Femur (tissue), 1 donor: ENCODE measurements at regions not wholly inside any gene's neighbourhood (a gene's known extent, or its start where the extent isn't known, plus 50 kb on each side); places are given as distances from the start of the nearest gene placed in this dataset.

Experiments used
- DNase-seq: peaks from one replicate; pipeline ENCODE4 v3.0.0-alpha.2; 2017

DNA sequence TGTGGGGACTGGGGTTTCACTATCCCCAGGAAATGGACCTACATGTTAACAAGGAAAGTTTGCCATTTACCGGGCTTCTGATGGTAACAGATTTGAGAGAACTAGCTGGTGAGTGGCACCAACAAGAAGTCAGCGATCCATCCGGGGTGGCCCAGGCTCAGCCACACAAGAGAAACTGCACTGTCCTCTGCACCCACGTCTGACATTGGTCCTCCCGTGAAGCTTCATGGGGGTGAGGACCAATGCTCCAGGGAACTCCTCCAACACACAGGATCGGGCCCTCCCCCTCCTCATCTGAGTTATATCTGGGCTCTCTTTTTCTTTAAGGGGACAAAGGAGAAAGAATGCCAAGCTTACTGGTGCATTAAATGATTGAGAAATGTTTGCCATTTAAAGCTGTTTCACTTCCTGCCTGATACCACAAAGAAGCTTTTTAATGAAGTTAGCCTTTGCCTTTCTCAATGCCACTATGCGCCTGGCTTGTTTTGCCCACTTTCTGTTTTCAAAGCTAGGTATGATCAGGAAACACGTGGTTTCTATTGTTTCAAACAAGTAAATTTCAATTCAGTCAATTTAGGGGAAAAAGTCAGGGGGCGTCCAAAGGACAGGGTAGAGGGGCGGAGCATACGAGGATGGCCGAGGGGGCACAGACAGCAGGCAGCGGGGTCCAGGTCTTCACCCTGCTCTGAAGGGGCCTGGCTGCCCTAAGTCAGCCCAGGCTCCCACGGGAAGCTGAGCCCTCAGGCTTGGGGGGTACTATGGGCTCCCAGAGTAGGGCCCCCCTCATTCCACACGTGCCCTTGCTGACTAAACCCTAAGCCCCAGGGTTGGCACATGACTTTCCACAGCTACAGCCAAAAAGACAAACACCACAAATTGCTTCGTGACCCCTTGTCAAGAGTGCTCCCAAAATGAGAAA, 204.0 kb upstream of the ID2 start:
- DNase-seq: no peak

DNA sequence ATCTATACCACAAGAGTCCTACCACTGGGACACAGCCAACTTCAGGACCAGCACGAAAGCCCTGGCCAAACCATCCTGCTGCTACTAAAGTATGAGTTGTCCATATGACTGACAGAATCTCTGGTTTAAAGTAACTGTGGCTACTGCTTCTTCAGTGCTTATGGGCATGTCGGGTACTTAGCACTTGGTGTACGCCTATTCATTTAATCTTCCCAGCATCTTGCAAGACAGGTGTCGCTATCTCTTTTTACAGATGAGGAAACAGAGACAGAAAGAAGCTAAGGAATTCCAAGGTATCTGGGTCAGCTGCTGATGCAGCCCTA, 203.4 kb upstream of the ID2 start:
- no peak for DNase-seq

DNA sequence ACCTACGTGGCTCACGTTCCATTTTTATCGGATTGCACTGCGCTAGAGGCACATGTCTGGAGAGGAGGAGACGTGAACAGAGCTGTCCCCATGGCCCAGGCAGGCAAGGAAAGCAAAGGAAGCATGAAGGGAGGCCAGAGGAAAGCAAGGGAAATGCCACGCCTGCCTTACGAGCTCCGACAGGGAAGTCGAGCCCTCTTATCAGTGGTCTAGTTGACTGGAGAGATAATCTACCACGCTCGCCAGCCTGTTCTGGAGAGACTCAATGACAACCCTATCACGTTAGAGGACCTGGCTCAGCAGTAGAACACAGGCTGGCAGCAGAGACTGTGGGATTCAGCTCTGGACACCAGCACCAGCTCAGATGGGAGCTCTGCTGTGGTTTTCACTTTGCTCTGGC, 202.6 kb upstream of the ID2 start:
- no peak for DNase-seq

DNA sequence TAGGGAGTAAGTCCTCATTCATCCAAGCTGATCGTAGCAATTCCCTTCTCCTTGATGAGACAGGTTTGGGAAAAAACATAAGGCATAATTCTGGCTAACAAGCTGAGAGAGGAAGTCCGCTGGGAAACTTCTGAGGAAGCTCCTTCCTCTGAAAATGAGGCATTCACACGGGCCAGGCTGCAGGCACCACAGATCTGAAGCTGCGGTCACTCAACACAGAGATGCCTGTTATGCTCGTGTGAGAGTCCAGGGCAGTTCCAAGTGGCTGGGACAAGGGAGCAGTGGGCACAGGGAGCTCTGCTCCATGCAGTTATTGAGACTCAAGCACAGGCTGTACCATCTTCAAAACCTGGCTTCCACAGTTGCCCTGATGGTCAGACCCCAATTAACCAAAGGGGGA, 200.9 kb upstream of the ID2 start:
- DNase-seq: no peak

DNA sequence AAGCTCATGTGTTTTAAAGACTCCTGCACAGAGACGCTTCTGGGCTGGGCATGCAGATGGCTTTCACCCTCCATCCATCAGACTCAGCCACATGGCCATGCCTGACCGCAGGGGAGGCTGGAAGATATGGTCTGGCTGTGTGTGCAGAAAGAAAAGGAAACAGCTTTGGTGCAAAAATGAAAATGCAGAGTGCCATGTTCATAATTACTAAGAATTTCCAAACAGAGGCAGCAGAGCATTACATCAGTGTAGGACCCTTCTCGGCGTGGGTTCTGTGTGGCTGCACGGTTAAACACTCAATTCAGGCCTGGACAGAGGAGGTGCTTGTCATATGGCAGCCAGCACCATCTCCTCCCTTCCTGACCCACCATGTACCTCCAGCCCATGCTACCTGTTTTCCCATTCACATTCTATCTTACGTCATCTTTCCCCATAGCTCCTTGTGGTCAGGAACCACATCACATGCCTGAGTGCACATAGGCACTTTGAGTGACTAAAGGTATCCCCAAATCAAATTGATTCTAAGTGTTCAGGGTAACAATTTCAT, 200.3 kb upstream of the ID2 start:
- no peak for DNase-seq

DNA sequence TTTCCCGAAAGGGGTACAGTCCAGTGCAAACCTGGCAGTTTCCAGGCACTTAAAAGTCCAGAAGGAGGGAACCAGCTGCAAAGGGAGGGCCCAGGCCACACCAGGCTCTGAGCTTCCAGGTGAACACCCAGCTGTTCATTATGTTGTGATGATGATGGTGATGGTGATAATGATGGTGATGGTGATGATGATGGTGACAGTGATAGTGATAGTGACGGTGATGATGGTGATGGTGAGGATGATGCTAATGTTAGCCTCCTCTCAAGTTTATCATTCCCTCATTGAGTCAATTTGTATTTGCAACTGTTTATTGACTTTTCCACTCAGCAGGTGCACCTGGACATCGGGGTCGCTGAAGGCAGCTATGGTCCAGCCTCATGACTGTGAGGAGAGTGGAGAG, 199.4 kb upstream of the ID2 start:
- DNase-seq: no peak

DNA sequence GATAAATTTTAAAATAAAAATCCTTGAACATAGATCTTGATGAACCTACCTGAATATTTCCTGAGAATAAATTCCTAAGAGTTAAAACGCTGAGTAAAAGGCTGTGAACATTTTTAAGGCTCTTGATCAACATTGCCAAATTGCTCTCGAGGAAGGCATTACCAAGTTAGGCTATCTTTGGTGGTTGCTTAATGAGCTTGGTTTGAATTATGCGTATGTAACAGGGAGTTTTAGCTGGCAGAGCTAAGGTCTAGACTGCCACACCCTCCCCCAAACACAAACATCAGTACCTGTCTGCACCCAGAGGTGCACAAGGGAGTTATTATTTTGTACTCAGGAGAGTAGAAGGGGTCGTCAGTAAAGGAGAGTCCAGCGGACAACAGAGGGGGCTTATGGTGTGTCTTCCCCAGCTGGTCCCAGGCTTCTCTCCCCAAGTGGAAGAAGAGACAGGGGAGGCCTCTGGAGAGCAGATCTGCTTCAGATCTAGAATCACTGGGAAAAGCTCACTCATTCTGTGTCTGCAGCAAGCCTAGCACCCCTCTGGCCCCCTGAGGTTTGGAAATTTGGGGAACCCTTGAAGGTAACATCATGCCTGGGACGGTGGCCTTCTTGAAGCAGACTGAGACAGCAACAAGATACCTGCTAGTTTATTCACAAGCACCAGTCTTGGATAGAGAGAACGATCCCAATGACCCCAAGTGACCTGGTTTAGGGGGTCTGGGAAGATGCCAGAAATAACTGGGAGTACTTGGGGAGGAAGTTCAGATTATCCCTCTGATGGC, 197.2 kb upstream of the ID2 start:
- no peak for DNase-seq

DNA sequence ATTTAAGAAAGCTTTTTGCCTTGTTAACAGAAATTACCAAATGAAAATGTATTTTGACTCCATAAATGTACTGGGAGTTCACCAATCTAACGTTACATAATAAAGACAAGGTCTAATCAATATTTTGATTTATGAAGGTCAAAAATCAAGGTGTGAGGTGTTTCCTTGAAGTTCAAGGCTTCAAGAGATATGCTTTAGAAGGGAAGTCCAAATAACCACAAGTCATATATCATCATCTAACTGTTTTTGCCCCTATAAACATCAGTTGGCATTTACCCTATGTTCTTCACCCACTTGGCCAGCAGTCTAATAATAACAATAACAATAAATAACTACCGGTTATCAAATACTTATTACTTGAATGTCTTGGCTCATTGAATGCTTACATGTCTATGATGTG, 196.1 kb upstream of the ID2 start:
- no peak for DNase-seq

DNA sequence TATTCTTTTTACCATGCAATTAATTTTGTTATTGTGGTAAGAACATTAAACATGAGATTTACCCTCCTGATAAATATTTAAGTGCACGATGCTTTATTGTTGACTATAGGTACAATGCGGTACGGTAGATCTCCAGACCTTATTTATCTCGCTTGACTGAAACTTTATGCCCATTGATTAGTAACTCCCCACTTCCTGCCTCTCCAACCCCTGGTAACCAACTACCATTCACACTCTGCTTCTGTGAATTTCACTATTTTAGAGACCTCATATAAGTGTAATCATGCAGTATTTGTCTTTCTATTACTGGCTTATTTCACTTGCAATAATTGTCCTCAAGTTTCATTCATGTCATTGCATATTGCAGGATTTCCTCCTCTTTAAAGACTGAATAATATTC, 195.7 kb upstream of the ID2 start:
- DNase-seq: no peak

DNA sequence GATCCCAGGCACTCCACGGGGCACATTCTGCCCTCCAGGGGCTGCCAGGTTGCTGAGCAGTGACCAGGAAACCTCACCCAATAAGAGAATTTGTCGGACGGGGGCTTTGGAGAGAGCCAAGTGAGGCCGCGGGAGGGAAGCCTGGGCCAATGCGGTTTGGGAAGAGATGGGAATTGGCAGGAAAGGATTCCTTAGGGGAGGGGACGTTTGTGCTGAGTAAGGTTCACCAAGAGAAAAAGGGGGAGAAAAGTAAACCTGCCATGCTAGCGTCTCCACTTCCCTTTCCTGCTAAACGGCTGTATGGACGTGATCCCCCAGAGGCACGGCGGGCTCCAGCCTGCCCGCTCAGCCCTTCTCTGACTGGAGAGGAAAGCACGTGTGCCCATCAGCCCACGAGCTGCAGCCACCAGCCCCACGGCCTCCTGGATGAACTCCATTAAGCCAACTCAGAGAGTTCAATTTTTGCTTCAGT, 194.4 kb upstream of the ID2 start:
- DNase-seq: peak; percentile 59

DNA sequence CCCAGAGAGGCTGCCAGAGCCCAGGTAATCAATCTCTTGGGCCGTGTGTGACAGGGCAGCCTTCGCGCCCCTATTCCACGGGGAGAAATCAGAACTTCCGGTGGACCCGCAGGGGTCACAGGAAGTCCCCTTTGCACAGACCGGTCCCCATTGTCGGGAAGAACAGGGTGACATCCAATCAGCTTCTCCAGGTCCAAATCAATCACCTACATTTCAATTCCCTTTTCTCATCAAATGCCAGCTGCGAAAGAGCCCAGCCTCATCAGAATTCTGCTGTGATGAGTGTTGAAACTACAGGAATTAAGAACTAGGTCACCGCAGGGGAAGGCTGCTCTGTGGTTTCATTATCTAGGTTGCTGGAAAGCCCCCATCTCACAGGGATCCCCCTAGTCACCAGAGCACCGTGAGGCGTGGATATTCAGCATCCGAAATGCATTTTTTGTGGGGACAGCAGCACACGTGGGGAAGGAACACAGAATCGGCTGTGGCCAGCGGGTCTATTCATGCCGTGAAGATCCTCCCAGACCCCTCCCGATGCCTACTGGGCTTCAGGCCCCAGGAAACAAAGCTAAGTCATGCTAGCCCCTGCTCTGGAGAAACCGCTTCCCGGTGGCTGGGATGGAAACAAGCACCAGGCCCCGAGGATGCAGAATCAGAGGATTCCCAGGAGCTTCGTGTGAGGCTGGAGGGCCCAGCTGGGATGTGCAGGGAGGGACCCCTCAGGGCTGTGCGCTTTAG, 193.7 kb upstream of the ID2 start:
- no peak for DNase-seq

DNA sequence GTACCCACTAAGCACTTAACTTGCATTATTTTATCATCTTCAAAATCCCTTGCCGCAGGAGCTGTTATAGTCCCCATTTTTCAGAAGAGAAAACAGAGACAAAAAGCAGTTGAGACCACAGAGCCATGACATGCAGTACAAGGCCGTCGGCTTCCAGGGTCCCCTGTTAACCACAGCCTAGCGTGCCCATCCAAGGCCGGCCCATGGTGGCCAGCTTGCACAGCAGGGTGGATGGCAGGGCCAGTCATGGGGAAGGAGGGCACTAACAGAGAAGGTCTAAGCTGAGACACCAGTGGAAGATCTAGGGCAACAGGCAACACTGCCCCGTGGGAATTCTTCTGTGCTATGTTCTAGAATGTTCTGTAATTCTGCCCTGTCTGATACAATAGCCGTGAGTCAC, 192.6 kb upstream of the ID2 start:
- DNase-seq: no peak

DNA sequence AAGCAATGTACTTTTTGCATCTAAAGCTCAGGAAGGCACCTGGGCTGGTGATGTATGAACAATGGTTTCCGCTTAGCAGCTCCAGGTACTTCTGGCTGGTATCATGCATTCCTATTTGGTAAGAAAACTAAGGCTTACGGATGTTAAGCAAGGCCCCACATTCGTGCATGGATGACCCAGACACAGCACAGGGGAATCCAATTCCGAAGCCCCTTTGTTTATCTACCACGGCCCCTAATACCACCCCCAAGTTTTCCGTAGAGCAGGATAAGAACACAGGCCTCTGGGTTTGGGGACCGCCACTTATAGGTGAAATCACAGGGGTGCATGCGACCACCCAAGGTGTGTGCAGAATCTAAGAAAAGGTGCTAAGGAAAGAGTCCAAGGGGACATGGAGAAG, 192.1 kb upstream of the ID2 start:
- DNase-seq: no peak

DNA sequence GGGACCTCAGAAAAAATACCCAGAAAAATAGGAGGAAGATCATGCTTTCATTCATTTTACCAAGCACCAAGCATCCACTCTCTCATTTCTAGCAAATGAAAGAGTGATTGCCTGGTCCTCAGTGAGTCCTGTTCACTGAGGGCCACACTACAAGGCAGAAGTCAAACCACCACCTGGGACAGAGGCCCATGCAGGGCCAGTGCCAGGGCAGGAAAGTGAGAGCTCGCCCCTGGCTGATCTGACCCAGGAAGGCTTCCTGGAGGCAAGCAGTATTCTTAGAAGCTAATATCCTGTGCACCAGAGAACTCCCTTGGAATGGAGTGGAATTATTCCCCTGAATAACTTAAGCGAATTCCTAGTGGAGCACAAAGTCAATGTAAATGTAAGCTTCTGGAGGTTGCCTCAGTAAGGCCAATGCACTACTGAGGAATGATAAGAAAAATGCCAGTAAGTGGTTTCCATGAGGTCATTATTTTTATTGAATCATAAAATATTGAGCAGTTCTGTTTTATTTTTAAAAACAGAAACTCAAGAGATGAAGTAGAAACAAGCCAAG, 191.6 kb upstream of the ID2 start:
- DNase-seq: no peak

DNA sequence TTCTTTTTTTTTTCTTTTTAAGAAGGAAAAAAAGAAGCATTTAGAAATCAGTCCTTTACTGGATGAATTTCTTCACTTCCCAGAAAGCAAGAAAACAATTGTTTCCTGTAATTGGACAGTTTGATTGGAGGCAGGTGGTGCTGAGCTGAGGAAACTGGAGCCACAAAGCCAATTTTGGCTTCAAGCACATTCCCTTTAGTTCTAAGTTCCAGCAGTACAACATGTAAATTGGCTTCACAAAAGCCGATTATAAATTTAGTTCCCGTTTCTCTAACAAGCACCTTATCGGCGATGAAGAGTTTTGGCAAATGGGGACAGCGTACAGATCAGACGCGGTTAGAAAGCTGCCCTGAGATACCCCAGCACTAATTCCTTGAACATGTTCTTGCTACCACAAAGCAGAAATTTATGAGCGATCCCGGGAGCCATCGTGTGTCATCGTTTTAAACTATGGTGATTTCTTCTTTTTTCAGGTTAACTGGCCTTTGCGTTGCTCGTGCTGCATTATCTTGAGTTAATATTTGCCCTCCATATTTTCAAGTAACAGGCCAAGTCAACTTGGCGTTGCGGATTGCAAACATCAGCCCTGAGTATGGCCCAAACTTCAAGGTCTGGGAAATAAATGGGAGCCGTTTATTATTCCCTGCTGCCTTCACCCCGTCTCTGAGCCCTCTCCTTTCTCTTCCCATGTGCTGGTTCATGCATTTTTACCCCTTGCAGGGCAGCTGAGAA, 190.4 kb upstream of the ID2 start:
- DNase-seq: no peak

DNA sequence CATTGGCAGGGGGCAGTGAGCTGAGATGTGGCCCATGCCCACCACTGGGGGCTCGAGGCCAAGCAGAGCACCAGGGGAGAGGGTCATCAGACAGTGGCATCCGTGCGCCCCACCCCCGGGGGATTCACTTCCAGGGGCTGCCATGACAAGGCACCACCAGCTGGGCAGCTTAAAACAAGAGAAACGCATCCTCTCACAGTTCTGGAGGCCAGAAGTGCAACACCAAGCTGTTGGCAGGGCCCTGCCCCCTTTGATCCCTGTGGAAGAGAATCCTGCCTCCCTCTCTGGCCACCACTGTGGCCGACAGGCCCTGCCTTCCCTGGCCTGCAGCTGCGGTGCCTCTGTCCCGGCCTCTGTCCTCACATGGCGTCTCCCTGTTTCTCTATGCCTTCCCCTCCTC, 187.7 kb upstream of the ID2 start:
- DNase-seq: no peak

DNA sequence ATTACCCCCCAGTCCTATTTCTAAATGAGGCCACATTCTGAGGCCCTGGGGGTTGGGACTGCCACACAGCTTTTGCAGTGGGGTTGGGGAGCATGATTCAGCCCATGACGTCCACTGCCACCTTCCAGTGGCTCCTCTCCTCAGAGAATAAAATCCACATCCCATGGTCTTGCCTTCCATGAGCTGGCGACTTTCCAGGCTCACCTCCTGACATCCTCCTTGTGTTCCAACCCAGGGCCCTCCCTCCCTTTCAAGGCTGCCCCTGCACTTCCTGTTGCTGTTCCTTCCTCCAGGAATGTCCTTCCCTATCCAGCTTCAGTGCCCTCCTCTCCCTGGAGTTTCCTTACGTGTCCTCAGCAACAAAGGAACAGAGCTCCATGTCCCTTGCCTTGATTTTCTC, 187.3 kb upstream of the ID2 start:
- DNase-seq: no peak

DNA sequence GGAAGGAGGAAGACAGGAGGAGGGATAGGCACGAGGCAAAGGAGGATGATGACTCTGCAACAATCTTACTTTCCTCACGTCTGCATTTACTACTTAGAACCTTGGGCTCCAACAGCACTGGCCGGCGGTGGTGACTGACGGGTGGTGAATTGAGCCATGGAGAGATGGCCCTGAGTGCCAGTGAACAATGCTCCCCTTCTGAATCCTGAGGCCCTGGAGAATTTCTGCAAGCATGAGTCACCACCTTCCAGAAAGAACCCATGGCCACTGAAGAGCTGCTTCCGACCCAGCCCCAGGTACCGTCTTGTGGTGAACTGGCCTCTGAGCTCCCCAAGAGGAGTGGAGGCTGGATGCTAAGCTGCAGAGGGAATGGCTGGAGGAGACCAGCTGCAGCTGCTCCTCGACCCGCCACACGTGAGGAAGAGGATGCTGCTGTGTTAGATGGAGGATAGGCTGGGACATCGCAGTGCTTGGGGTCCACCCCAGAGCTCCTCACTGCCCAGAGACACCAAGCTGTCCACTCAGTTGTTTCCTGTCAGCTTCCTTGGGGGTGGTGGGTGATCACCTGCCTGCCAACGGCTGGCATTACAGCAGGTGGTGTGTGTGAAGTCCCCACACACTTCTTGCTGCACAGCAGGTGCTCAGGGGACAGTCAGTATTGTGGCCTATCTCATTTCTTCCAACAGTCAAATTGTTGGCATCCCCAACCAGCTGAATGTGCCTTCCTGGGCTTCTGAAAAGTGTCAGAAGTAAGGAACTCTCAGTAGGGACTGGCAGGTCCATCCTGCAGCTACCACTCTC, 186.5 kb upstream of the ID2 start:
- no peak for DNase-seq

DNA sequence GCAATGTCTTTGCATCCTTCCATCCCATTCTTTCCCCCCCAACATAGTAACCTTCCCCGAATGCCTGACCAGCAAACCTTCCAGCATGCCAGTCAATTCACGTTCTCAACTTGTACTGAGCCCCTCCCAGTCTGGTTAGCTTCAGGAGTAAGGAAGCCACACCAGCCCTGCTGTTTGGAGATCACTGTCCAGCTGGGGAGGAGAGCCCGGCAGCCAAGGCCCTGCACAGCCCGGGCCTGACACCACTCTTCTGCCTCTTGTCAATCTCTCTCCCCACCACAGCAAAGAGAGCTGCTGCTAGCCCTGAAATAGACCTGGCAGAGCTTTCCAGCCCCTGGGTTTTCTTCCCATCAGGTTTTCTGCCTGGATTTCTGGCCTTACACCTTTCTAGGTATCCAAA, 185.8 kb upstream of the ID2 start:
- DNase-seq: no peak

DNA sequence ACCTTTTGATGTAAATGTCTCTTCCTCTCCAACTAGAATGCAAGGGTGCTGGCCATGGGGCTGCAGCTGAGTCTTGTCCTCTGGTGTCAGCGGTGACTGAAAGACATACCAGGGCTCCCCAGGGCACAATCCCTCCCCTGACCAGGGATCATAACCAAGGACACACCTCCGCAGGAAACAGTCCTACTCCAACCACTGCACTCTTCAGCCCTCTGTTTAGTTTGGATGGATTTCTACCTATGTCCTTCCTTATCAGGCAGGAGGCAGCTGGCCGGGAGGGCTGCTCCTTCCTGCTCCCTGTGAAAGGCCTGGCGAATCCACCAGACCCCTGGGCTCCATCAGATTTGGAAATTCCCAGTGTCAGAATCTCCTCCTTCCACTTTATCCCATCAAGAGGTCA, 185.2 kb upstream of the ID2 start:
- DNase-seq: no peak

DNA sequence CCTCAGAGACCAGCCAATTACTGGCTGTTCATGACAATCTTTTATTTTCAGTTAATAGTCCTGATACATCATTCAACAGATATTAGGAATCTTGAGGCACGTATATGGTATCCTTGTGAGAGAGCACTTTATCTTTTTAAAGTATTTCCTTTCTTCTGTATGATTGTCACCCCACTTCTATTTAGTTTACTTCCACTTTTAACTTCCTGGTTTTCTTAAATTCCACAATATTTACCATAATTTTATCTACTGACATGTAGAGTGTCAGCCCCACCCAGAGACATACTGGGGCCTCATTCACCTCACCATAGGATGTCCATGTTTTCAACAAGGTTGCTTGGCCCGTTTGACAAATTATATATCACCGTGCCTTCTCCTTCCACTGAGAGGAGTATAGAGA, 182.9 kb upstream of the ID2 start:
- no peak for DNase-seq
